BJ (cell line): ENCODE measurements at regions not wholly inside any gene's neighbourhood (a gene's known extent, or its start where the extent isn't known, plus 50 kb on each side); places are given as distances from the start of the nearest gene placed in this dataset.
"Not testable (repeated sequence)": the region's sequence is repeated elsewhere in the genome, so short reads cannot be mapped to it uniquely, and the experiment has no call there.

Experiments
- CTCF ChIA-PET: fragments of 350-600 bp; formaldehyde crosslinking; extraction: SDS; loops from one replicate; lab custom pipeline; 2021; ENCODE audit warnings: antibody characterized with exemption, inconsistent platforms; lab: Yijun Ruan, JAX
- POLR2A ChIA-PET: fragments of 300-600 bp; sonication (Branson Sonifier 250); formaldehyde crosslinking; extraction: SDS; loops from one replicate; lab custom pipeline; 2021; ENCODE audit warnings: antibody characterized with exemption; lab: Charles Lee
- DNase-seq: peaks from one replicate; pipeline ENCODE4 v3.0.0-alpha.2; 2011; ENCODE audit warnings: low read depth
- H3K27me3 ChIP-seq: 2 replicates; pipeline ENCODE4 v1.6.0; 2011; ENCODE audit warnings: low read length; ENCODE audit not compliant: control insufficient read depth, insufficient read depth
- H3K36me3 ChIP-seq: 2 replicates; pipeline ENCODE4 v1.5.1; 2011; ENCODE audit warnings: low read length; ENCODE audit not compliant: control insufficient read depth, insufficient read depth
- H3K4me3 ChIP-seq: 2 replicates; pipeline ENCODE4 v1.5.1; 2011; ENCODE audit warnings: low read depth, mild to moderate bottlenecking, control low read depth, low read length
- CTCF ChIP-seq: IDR thresholded peaks from 2 replicates; pipeline ENCODE4 v1.5.1; 2011; ENCODE audit warnings: low read depth, mild to moderate bottlenecking, control low read depth, inconsistent platforms, low read length, moderate library complexity; ENCODE audit not compliant: insufficient read depth

GRCh38 chr20:30503992-30504570 lies 753.4 kb upstream of the DEFB115 start:
- Histone ChIP-seq H3K4me3 (no peak overlapping the region), H3K27me3 (no peaks in the 10 kb centered on the region), H3K36me3 (no peaks in the 10 kb centered on the region)
- DNase-seq, result no peak
- TF ChIP-seq CTCF, result no peak
- CTCF ChIA-PET, result no interaction called here
- POLR2A ChIA-PET, result no interaction called here

DNA sequence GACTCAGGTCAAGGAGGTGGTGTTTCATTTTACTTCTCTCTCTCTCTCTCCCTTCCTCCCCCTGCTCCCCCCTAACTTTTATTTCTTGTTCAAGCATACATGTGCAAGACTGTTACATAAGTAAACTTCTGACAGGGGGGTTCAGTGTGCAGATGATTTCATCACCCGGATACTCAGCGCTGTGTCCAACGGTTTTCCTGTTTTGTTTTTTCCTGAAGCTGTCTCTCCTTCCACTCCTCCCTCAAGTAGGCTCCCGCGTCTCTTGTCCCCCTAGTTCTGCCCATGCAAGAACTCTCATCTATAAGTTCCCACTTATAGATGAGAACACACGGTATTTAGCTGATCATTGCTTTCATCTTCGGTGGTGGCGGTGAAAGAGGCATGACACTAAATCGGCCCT lies 751.9 kb upstream of the DEFB115 start:
- Histone ChIP-seq H3K36me3 (no peaks in the 10 kb centered on the region), H3K27me3 (no peaks in the 10 kb centered on the region), H3K4me3 (no peak overlapping the region)
- ChIA-PET POLR2A (no interaction called here), CTCF (no interaction called here)
- TF ChIP-seq CTCF, result no peak
- DNase-seq, result no peak

DNA sequence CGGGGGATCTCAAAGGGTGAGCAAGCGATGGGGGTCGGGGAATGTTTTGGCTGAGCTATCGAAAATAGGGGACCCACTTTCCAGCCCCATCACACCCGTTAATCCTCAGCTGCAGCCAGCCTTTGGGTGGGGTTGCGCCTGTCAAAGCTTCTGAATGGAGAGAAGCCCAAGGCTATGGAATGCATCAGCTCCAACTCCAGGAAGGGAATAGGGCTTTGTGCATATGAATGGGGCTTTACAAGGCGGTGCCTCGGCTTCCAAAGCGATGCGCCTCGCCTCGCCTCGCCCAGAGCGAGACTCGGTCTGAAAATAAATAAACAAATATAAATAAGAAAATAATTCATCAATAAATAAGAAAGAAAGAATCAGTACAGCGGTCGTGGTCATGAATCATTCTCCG lies 751.4 kb upstream of the DEFB115 start:
- Histone ChIP-seq H3K4me3 (no peak overlapping the region), H3K36me3 (no peaks in the 10 kb centered on the region), H3K27me3 (no peaks in the 10 kb centered on the region)
- no peak for DNase-seq
- ChIA-PET CTCF (no interaction called here), POLR2A (no interaction called here)
- no peak for TF ChIP-seq CTCF

DNA sequence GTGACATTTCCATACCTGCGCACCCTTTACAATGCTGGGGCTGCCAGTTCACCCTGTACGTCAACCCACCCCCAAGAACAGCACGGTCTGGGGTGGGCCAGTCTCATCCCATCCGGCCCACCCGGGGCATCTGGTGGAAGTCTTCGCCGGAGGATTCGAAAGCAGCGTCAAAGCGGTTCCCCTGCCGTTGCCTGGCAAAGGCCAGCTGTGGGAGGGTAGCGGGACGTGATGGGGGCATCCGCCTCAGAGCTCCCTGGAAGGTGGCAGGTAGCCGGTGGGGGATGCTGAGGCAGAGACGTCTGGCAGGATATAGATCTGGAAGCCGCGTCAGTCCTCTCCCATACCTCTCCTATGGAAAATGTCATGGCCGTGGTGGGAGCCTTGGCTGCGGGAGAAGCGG lies 749.1 kb upstream of the DEFB115 start:
- H3K4me3 ChIP-seq, H3K36me3 ChIP-seq, CTCF ChIA-PET, POLR2A ChIA-PET, DNase-seq, H3K27me3 ChIP-seq: not testable (repeated sequence)

DNA sequence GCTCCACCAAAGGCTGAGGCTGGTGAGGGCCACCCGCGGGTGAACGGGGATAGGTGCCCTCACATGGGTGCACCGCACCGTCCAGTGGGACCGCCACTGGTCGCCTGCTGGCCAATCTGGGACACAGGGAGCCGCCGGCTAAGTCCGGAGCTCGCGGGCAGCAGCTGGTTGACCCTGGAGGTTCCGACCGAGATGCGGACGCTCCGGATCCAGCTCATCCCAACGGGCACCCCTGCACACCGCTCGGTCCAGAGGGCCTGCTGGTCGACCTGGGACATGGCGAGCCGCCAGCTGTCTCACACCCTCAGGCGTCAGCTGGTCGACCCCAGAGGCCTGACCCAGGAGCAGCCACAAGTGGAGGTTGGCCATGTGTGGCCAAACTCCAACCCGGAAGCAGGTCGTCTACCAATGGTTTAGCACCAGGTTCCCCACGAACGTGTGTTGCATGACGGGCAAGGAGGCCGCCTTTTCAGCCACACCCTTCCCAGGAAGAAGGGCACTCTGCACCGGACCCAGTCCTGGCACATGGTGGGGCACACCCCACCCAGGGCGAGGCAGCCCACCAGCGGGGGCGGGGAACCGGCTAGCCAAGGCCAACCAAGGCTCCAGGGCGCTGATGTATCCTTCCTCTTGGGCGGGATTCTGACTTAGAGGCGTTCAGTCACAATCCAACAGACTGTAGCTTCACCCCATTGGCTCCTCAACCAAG lies 746.0 kb upstream of the DEFB115 start:
- TF ChIP-seq CTCF, result no peak
- H3K36me3 ChIP-seq, result no peaks in the 10 kb centered on the region
- no peak overlapping the region for H3K4me3 ChIP-seq
- POLR2A ChIA-PET, result no interaction called here
- DNase-seq, result no peak
- H3K27me3 ChIP-seq, result no peaks in the 10 kb centered on the region
- CTCF ChIA-PET, result no interaction called here
